ENCODE measurements at regions not wholly inside any gene's neighbourhood (a gene's known extent, or its start where the extent isn't known, plus 50 kb on each side); places are given as distances from the start of the nearest gene placed in this dataset.

- ChIA-PET POLR2A (no interaction called here), CTCF (no interaction called here)
- no peaks in the 10 kb centered on the region for H3K36me3 ChIP-seq (ENCODE audit: control insufficient read depth, insufficient read depth, low read length)
- in situ Hi-C loops (cut with HindIII; ENCODE audit: low pct_unique_long_range_greater_than_20kb, low sequenced_read_pairs), result no loop called here
- no TSS peak for BruUV-seq (replicated peaks)
- H3K4me1 ChIP-seq (ENCODE audit: control insufficient read depth, insufficient read depth, low read length), result no peaks in the 10 kb centered on the region
- TF ChIP-seq TCF7L2 (IDR thresholded peaks at IDR 0.05; ENCODE audit: low read depth, low read length) (no peak), SIN3A (IDR thresholded peaks at IDR 0.05; ENCODE audit: borderline replicate concordance, insufficient read depth, low read depth, low read length) (no peak), POLR2AphosphoS5 (IDR thresholded peaks at IDR 0.05; ENCODE audit: low read depth, low read length) (no peak), REST (IDR thresholded peaks at IDR 0.05; ENCODE audit: insufficient read depth in 1 of 2, low read depth in 2 of 2, low read length in 1 of 2) (no peak), CTCF (IDR thresholded peaks at IDR 0.05) (no peak)
- DNase-seq (ENCODE audit: low read depth, low spot score) (no peak), ATAC-seq (no peak)
- H3K9me3 ChIP-seq (ENCODE audit: control insufficient read depth, insufficient read depth, low read depth, low read length), result no peaks in the 10 kb centered on the region
- peaks cover 2% of the 10 kb centered on the region; the same call in 1 of the 2 replicates for H3K27me3 ChIP-seq (ENCODE audit: control insufficient read depth, insufficient read depth, low read length)
- no peak overlapping the region for H3K27ac ChIP-seq (ENCODE audit: low read length)
- H3K4me3 ChIP-seq (ENCODE audit: low read depth in 2 of 2, low read length in 2 of 2), result no peak overlapping the region
- intact Hi-C loops (cut with micrococcal nuclease; ENCODE audit: unreplicated experiment), result no loop called here
Measured at GRCh38 chr3:98697225-98697624, 65.9 kb upstream of the ST3GAL6 start.

- in situ Hi-C loops (cut with HindIII; ENCODE audit: low pct_unique_long_range_greater_than_20kb, low sequenced_read_pairs) (no loop called here), intact Hi-C loops (cut with micrococcal nuclease; ENCODE audit: unreplicated experiment) (no loop called here)
- Histone ChIP-seq H3K4me1 (ENCODE audit: control insufficient read depth, insufficient read depth, low read length) (no peaks in the 10 kb centered on the region), H3K27ac (ENCODE audit: low read length) (no peak overlapping the region), H3K36me3 (ENCODE audit: control insufficient read depth, insufficient read depth, low read length) (no peaks in the 10 kb centered on the region), H3K4me3 (ENCODE audit: low read depth in 2 of 2, low read length in 2 of 2) (no peak overlapping the region), H3K27me3 (ENCODE audit: control insufficient read depth, insufficient read depth, low read length) (peaks cover 2% of the 10 kb centered on the region; the same call in 1 of the 2 replicates), H3K9me3 (ENCODE audit: control insufficient read depth, insufficient read depth, low read depth, low read length) (no peaks in the 10 kb centered on the region)
- ATAC-seq (no peak), DNase-seq (ENCODE audit: low read depth, low spot score) (no peak)
- BruUV-seq (replicated peaks), result no TSS peak
- ChIA-PET CTCF (no interaction called here), POLR2A (no interaction called here)
- TF ChIP-seq CTCF (IDR thresholded peaks at IDR 0.05) (no peak), POLR2AphosphoS5 (IDR thresholded peaks at IDR 0.05; ENCODE audit: low read depth, low read length) (no peak), TCF7L2 (IDR thresholded peaks at IDR 0.05; ENCODE audit: low read depth, low read length) (no peak), SIN3A (IDR thresholded peaks at IDR 0.05; ENCODE audit: borderline replicate concordance, insufficient read depth, low read depth, low read length) (no peak), REST (IDR thresholded peaks at IDR 0.05; ENCODE audit: insufficient read depth in 1 of 2, low read depth in 2 of 2, low read length in 1 of 2) (no peak)
Measured at GRCh38 chr3:98699132-98699531, 64.0 kb upstream of the ST3GAL6 start.

Measured in Panc1 (cell line).